Ishikawa (cell line): ENCODE measurements at regions not wholly inside any gene's neighbourhood (a gene's known extent, or its start where the extent isn't known, plus 50 kb on each side); places are given as distances from the start of the nearest gene placed in this dataset.

ENCODE experiments used
- CEBPB ChIP-seq: IDR thresholded peaks from 2 replicates; pipeline ENCODE4 v1.6.1; 2012
- CREB1 ChIP-seq: IDR thresholded peaks from 2 replicates; pipeline ENCODE4 v1.6.1; 2012; ENCODE audit warnings: low read depth
- EP300 ChIP-seq: IDR thresholded peaks from 2 replicates; pipeline ENCODE4 v1.6.1; 2012; ENCODE audit warnings: borderline replicate concordance
- FOXM1 ChIP-seq: IDR thresholded peaks from 2 replicates; pipeline ENCODE4 v1.6.1; 2012; ENCODE audit warnings: low read depth, borderline replicate concordance
- RAD21 ChIP-seq: IDR thresholded peaks from 2 replicates; pipeline ENCODE4 v1.6.1; 2012; ENCODE audit warnings: low read depth
- TAF1 ChIP-seq: IDR thresholded peaks from 2 replicates; pipeline ENCODE4 v1.6.1; 2012; ENCODE audit warnings: low read depth, mild to moderate bottlenecking
- TCF12 ChIP-seq: IDR thresholded peaks from 2 replicates; pipeline ENCODE4 v1.6.1; 2012; ENCODE audit warnings: low read depth
- TEAD4 ChIP-seq: IDR thresholded peaks from 2 replicates; pipeline ENCODE4 v1.6.1; 2012
- YY1 ChIP-seq: IDR thresholded peaks from 2 replicates; pipeline ENCODE4 v1.6.1; 2012; ENCODE audit warnings: low read depth
- ZBTB7A ChIP-seq: IDR thresholded peaks from 2 replicates; pipeline ENCODE4 v1.6.1; 2012; ENCODE audit warnings: low read depth
- TF ChIP-seq, protein P1 (sequence below): IDR thresholded peaks from 2 replicates; pipeline ENCODE4 v1.6.1; 2012; ENCODE audit warnings: low read depth, mild to moderate bottlenecking
- TF ChIP-seq, protein P2 (sequence below): IDR thresholded peaks from 2 replicates; pipeline ENCODE4 v1.6.1; 2012

DNA sequence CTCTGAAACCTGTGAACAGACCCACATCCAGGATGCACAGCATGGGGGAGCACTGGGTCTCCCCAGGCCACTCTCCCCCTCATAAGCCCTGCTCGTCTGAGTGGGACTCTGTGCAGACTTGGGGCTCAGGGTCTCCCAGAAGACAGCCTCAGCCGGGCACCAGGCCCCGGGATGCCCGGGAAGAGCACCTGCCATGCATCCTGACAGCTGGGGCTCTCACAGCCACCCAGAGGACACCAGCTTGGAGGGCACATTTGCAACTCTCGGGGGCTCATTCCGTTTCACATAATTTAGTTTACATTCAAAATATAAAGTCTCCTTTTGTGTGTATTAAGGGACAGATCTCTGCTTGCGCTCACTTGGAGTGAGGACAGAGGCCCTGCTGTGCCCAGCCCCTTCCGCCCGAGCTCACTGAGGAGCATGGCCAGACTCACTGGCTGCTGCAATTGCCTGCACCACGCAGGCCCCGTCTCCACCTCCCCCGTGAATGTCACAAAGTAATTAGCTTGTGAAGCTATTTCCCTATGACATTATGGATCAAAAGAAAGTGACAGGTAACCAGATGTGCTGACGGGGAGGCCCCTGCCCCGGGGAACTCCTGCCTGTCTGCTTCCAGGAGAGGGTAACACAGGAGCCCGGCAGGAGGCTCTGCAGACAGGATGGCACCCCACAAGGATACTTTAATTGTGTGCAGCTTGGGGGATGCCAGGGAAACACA, 275.6 kb downstream of the BRD1 start:
- TF ChIP-seq FOXM1 (no peak), TCF12 (no peak), TAF1 (no peak), CREB1 (no peak), EP300 (no peak), RAD21 (no peak), CEBPB (no peak), TEAD4 (no peak), YY1 (no peak), ZBTB7A (no peak)
- TF ChIP-seq, protein P1, sequence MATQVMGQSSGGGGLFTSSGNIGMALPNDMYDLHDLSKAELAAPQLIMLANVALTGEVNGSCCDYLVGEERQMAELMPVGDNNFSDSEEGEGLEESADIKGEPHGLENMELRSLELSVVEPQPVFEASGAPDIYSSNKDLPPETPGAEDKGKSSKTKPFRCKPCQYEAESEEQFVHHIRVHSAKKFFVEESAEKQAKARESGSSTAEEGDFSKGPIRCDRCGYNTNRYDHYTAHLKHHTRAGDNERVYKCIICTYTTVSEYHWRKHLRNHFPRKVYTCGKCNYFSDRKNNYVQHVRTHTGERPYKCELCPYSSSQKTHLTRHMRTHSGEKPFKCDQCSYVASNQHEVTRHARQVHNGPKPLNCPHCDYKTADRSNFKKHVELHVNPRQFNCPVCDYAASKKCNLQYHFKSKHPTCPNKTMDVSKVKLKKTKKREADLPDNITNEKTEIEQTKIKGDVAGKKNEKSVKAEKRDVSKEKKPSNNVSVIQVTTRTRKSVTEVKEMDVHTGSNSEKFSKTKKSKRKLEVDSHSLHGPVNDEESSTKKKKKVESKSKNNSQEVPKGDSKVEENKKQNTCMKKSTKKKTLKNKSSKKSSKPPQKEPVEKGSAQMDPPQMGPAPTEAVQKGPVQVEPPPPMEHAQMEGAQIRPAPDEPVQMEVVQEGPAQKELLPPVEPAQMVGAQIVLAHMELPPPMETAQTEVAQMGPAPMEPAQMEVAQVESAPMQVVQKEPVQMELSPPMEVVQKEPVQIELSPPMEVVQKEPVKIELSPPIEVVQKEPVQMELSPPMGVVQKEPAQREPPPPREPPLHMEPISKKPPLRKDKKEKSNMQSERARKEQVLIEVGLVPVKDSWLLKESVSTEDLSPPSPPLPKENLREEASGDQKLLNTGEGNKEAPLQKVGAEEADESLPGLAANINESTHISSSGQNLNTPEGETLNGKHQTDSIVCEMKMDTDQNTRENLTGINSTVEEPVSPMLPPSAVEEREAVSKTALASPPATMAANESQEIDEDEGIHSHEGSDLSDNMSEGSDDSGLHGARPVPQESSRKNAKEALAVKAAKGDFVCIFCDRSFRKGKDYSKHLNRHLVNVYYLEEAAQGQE: no peak
- TF ChIP-seq, protein P2, sequence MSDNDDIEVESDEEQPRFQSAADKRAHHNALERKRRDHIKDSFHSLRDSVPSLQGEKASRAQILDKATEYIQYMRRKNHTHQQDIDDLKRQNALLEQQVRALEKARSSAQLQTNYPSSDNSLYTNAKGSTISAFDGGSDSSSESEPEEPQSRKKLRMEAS: no peak
